ENCODE measurements at regions not wholly inside any gene's neighbourhood (a gene's known extent, or its start where the extent isn't known, plus 50 kb on each side); places are given as distances from the start of the nearest gene placed in this dataset.

GRCh38 chr7:35467456-35467978 lies 213.6 kb upstream of the TBX20 start:
- peaks cover 7% of the 10 kb centered on the region for H3K4me1 Mint-ChIP-seq

DNA sequence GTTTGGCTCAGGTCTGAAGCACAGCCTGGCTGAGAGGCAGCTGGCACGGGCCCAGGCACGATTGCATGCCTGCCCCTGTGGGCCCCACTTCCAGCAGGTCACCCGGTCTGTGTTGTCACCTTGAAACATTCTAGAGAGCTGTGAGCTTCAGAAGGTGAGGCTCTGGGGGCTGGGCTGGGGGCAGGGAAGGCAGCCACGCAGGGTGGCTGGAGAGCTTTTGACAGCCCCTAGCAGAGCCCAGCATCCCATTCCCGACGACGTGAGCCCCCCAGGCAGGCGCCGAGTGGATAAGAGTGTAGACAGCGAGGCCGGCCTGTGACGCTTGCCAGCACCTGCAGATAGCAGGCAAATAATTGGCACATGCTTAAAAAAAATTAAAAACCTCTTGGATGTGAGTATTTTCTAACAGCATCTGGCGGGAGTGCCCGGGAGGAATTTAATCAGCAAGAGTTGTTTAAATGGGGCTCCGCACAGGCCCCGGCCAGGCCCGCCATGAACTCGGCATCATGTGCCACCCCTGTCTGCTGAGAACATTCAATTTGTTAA lies 212.0 kb upstream of the TBX20 start:
- Mint-ChIP-seq H3K36me3 (no peaks in the 10 kb centered on the region), H3K27ac (no peak overlapping the region), H3K4me3 (no peak overlapping the region), H3K9me3 (peaks cover 4% of the 10 kb centered on the region), H3K4me1 (peaks cover 7% of the 10 kb centered on the region), H3K27me3 (ENCODE audit: low read depth) (peaks cover 2% of the 10 kb centered on the region)
- no peak for TF ChIP-seq CTCF (IDR thresholded peaks at IDR 0.05; ENCODE audit: unreplicated experiment)
- DNase-seq (ENCODE audit: low spot score in 2 of 2, unreplicated experiment in 2 of 2), result no peak

More at GRCh38 chr7:35467456-35467978, 213.6 kb upstream of the TBX20 start:
- Mint-ChIP-seq H3K9me3 (peaks cover 4% of the 10 kb centered on the region), H3K4me3 (no peak overlapping the region), H3K36me3 (no peaks in the 10 kb centered on the region), H3K27ac (no peak overlapping the region), H3K27me3 (ENCODE audit: low read depth) (peaks cover 2% of the 10 kb centered on the region)
- no peak for TF ChIP-seq CTCF (IDR thresholded peaks at IDR 0.05; ENCODE audit: unreplicated experiment)
- DNase-seq (ENCODE audit: low spot score in 2 of 2, unreplicated experiment in 2 of 2), result no peak

- H3K9me3 Mint-ChIP-seq, result peaks cover 12% of the 10 kb centered on the region
- no peaks in the 10 kb centered on the region for H3K36me3 Mint-ChIP-seq
- peaks cover 2% of the 10 kb centered on the region for H3K27me3 Mint-ChIP-seq (ENCODE audit: low read depth)
- H3K27ac Mint-ChIP-seq, result no peak overlapping the region
- no peak for TF ChIP-seq CTCF (IDR thresholded peaks at IDR 0.05; ENCODE audit: unreplicated experiment)
- no peak for DNase-seq (ENCODE audit: low spot score in 2 of 2, unreplicated experiment in 2 of 2)
- H3K4me3 Mint-ChIP-seq, result no peak overlapping the region
- H3K4me1 Mint-ChIP-seq, result peaks cover 7% of the 10 kb centered on the region
These were observed 209.9 kb upstream of the TBX20 start for GRCh38 chr7:35463751-35464150.

GRCh38 chr7:35463176-35463700 lies 209.3 kb upstream of the TBX20 start:
- Mint-ChIP-seq H3K9me3 (peaks cover 18% of the 10 kb centered on the region), H3K27me3 (ENCODE audit: low read depth) (peaks cover 2% of the 10 kb centered on the region), H3K4me1 (peaks cover 7% of the 10 kb centered on the region), H3K4me3 (no peak overlapping the region), H3K27ac (no peak overlapping the region), H3K36me3 (no peaks in the 10 kb centered on the region)
- no peak for DNase-seq (ENCODE audit: low spot score in 2 of 2, unreplicated experiment in 2 of 2)
- no peak for TF ChIP-seq CTCF (IDR thresholded peaks at IDR 0.05; ENCODE audit: unreplicated experiment)

GRCh38 chr7:35454575-35455385 lies 200.9 kb upstream of the TBX20 start:
- TF ChIP-seq CTCF (IDR thresholded peaks at IDR 0.05; ENCODE audit: unreplicated experiment), result no peak
- H3K27me3 Mint-ChIP-seq (ENCODE audit: low read depth), result peaks cover 6% of the 10 kb centered on the region
- no peak overlapping the region for H3K27ac Mint-ChIP-seq
- H3K4me3 Mint-ChIP-seq, result peak overlapping the region; percentile 36
- H3K9me3 Mint-ChIP-seq, result peaks cover 36% of the 10 kb centered on the region
- no peak for DNase-seq (ENCODE audit: low spot score in 2 of 2, unreplicated experiment in 2 of 2)
- no peaks in the 10 kb centered on the region for H3K4me1 Mint-ChIP-seq
- H3K36me3 Mint-ChIP-seq, result no peaks in the 10 kb centered on the region

Measured in mesothelial cell of epicardium (in vitro differentiated cells).